ENCODE measurements at regions not wholly inside any gene's neighbourhood (a gene's known extent, or its start where the extent isn't known, plus 50 kb on each side); places are given as distances from the start of the nearest gene placed in this dataset.
A peak's percentile ranks its signal among the peaks of the same experiment; 100 is the strongest.

DNA sequence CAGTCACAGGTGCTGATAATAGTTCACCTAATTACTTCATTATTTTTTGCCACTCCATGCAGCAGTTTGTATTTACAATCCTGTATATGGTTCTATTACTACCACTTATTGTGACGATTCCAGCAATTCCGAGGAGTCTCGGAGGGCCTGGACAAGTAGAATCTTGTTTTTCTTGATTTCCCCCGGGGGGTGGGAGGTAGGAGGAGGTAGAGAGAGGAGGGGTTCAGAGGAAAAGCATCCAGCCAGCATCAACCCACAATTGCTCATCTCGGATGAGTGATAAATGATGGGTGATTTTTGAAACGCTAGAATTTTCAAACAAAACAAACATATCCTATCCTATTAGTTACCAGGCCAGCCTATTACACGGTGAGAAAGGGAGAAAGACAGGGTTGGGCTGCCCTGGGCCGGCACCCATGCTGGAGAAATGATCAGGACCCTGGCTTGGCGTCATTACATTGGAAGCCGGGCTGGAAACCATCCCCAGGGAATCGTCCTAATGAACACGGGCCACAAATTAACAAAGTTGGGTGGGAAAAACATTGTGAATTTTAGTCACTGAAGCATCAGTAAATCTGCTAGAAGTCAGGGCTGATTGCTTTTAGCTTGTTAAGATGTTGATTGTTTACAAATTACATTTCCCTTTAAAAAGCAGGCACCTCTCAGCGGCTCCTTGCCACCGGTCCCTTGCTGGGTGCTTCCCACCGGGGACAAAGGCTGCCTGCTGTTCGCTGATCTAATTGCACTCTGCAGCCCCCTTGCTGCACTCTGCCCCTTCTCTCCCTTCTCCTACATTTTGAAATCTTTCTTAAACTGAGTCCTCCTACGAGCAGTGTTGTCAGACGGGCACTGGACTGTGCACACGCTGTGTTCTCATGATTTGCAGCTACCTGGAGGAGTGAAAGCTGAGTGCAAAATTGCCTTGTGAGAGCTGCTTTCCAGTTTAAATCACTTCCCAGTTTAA, 95.5 kb downstream of the FAM204A start:
- no peaks in the 10 kb centered on the region for H3K36me3 ChIP-seq (ENCODE audit: insufficient read depth, low read length)
- 0 out of 2 replicates have a peak overlapping the region, but pooled peaks have one; percentile 17 for H3K9ac ChIP-seq (ENCODE audit: low read depth, low read length)
- no peaks in the 10 kb centered on the region; the same call in 1 of the 2 replicates for H3K4me1 ChIP-seq (ENCODE audit: insufficient read depth, low read length)
- no peaks in the 10 kb centered on the region for H3K9me3 ChIP-seq (ENCODE audit: control insufficient read depth, insufficient read depth, low read length)

DNA sequence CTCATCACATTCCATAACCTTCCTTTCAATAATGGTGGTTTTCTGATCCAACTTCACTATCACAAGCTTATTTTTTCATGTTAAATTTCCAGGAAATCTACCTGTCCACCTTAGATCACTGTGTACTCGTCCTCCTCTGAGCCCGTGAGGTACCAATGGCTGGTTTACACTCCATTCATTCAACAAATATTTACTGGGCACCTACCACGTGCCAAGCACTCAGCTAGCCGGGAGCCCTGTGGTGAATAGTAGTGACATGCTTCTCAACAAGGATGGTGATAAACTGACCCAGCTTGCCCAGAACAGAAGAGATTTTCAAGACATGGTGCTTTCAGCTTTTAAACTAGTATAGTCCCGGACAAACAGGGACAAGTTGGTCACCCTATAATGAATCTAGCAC, 98.2 kb downstream of the FAM204A start:
- no peaks in the 10 kb centered on the region for H3K9me3 ChIP-seq (ENCODE audit: control insufficient read depth, insufficient read depth, low read length)
- H3K9ac ChIP-seq (ENCODE audit: low read depth, low read length) = no peak overlapping the region
- no peaks in the 10 kb centered on the region for H3K36me3 ChIP-seq (ENCODE audit: insufficient read depth, low read length)
- H3K4me1 ChIP-seq (ENCODE audit: insufficient read depth, low read length) = peaks cover 4% of the 10 kb centered on the region; the same call in 1 of the 2 replicates

DNA sequence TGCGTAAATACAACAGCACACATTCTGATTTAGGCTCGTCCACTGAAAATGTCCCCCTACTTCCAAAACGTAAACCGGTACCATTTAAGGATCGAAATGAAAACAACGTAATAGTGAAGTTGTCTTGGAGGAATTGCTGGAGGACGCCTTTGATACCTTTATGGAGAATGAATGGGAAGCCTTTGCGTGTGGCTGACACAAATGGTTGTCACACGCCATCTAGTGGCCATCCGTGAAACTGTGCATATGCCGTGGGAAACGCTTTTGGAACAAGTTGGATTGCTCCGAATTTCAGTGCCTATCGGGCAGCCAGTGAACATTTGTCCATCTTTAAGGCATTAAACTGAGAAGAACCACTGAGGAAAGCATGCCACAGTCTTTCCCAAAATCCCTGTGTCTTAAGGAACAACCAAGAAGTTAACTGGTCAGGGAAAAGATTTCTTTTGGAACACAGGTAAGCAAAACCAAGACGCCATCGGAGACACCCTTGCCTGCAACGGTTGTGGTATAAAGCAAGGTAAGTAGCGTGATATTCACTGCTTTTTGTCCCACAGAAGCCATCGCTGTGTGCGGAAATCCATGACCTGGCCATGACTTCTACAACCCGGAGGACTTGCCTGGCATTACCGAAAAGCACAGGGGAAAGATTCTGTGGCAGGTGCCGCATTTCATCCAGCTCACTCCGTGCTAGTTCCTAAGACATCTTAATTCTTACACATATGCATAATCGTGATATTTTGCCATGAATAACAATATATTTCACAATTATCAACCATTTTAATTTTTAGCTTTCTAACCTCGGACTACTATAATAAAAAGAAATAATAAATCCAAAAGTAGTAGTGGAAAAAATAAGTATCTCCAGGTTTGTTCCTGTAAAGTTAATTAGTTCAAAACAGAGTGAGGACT, 100.6 kb downstream of the FAM204A start:
- Histone ChIP-seq H3K9me3 (ENCODE audit: control insufficient read depth, insufficient read depth, low read length) (no peaks in the 10 kb centered on the region), H3K36me3 (ENCODE audit: insufficient read depth, low read length) (no peaks in the 10 kb centered on the region), H3K4me1 (ENCODE audit: insufficient read depth, low read length) (peaks cover 5% of the 10 kb centered on the region; the same call in 1 of the 2 replicates), H3K9ac (ENCODE audit: low read depth, low read length) (peak overlapping the region; percentile 39; the same call in 1 of the 2 replicates)

DNA sequence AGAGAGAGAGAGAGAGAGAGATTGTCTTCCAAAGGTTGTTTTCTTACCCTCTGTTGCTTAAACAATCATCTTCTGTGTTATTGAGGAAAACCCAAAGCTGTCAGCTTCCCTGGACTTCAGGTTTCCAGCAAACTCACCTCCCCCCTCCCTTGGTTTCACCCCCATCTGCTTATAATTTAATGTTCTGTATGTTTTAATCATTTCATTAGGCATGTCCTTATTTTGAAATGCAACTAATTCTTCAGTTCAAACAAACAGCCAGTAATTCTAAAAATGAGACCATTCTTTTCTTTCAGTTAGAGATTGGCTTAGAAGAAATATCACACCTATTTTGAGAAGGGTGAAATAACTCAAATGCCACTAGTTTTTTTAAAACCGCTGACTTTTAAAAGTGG, 102.9 kb downstream of the FAM204A start:
- Histone ChIP-seq H3K9ac (ENCODE audit: low read depth, low read length) (no peak overlapping the region), H3K9me3 (ENCODE audit: control insufficient read depth, insufficient read depth, low read length) (no peaks in the 10 kb centered on the region), H3K36me3 (ENCODE audit: insufficient read depth, low read length) (no peaks in the 10 kb centered on the region), H3K4me1 (ENCODE audit: insufficient read depth, low read length) (0 out of 2 replicates have a peak, but pooled peaks cover 5% of the 10 kb centered on the region)

DNA sequence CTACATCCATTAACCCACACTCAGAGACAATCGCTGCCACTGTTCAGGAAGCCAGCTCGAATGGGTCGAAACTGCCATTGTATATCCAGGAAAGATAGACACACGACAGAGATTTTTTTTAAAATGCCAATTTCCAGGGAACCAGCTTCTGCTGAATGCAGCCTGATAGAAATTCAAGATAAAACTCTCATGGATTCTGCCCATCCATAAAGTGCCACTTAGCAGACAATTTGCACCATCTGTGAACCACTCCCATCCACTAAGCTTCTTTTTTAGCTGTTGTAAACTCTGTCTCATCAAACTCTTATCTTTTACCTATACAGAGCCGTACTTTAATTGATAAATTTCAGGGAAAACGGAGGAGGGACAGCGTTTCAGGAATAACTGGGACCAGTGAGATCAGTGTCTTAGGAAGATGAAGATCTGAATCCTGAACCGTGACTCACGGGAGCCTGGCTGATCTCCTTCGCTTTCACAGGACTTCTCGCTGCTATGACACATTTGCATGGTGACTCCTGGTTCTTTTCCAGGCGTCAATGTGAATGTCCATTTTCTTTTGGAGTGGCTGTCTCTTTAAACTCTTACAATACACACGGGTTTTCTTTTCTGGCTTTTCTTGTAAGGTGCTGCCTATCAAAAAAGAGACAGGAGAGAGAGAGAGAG, 103.4 kb downstream of the FAM204A start:
- H3K4me1 ChIP-seq (ENCODE audit: insufficient read depth, low read length) = 0 out of 2 replicates have a peak, but pooled peaks cover 5% of the 10 kb centered on the region
- H3K36me3 ChIP-seq (ENCODE audit: insufficient read depth, low read length) = no peaks in the 10 kb centered on the region
- no peaks in the 10 kb centered on the region for H3K9me3 ChIP-seq (ENCODE audit: control insufficient read depth, insufficient read depth, low read length)
- no peak overlapping the region for H3K9ac ChIP-seq (ENCODE audit: low read depth, low read length)

DNA sequence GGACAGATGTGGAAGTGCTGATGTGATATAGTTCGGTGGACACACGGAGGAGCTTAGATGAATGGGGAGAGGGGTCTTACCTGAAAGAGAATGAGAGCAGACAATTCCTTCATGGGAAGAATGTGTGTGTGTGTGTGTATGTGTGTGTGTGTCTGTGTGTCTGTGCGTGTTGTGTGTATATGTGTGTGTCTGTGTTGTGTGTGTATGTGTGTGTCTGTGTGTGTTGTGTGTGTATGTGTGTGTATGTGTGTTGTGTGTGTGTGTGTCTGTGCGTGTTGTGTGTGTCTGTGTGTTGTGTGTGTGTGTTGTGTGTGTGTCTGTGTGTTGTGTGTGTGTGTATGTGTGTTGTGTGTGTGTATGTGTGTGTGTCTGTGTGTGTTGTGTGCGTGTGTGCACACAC, 104.2 kb downstream of the FAM204A start:
- Histone ChIP-seq H3K36me3 (ENCODE audit: insufficient read depth, low read length) (no peaks in the 10 kb centered on the region), H3K4me1 (ENCODE audit: insufficient read depth, low read length) (0 out of 2 replicates have a peak, but pooled peaks cover 5% of the 10 kb centered on the region), H3K9me3 (ENCODE audit: control insufficient read depth, insufficient read depth, low read length) (no peaks in the 10 kb centered on the region), H3K9ac (ENCODE audit: low read depth, low read length) (no peak overlapping the region)

DNA sequence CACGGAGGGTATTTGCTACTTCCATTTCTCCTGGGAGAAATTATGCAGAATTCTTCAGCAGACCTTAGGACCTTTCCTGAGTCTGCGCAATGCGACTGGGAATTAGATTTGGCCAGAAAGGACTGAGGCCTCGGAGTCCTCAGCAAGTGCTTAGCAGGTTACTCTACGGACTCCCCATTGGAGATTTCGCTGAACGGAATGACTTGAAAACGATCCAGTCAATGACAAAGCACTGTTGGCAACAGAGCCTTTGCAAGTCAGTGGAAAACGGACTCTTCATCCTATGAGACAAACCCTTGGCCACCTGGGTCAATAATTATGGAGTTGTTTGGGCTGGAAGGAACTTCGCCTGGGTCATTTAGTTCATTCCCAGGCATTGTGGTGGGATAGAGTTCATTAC, 107.4 kb downstream of the FAM204A start:
- no peak overlapping the region for H3K9ac ChIP-seq (ENCODE audit: low read depth, low read length)
- no peaks in the 10 kb centered on the region for H3K9me3 ChIP-seq (ENCODE audit: control insufficient read depth, insufficient read depth, low read length)
- no peaks in the 10 kb centered on the region for H3K36me3 ChIP-seq (ENCODE audit: insufficient read depth, low read length)
- H3K4me1 ChIP-seq (ENCODE audit: insufficient read depth, low read length) = 0 out of 2 replicates have a peak, but pooled peaks cover 2% of the 10 kb centered on the region

DNA sequence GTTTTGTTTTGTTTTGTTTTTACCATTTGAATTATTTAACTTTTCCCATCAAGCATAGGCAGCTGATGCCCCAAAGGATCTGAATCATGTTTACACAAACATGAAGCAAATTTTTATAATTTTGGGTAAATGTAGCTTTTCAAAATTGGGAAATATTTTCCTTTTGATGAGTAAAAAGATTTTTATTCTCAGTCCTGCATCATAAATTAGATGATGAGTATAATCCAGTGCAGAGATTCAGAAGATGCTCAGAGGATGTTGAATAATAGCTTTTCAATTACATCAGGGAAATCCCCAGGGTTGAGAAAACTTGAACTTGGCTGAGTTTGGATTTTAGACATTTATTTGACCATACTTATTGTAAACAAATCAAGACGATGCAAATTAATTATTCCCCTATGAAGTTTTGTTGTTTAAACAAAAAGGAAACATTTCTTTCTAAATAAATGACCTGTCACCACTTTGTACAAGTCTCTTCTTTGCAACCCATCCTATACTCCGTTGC, 121.7 kb downstream of the FAM204A start:
- Histone ChIP-seq H3K9ac (ENCODE audit: low read depth, low read length) (no peak overlapping the region), H3K36me3 (ENCODE audit: insufficient read depth, low read length) (no peaks in the 10 kb centered on the region), H3K9me3 (ENCODE audit: control insufficient read depth, insufficient read depth, low read length) (peaks cover 3% of the 10 kb centered on the region; the same call in 1 of the 2 replicates)

DNA sequence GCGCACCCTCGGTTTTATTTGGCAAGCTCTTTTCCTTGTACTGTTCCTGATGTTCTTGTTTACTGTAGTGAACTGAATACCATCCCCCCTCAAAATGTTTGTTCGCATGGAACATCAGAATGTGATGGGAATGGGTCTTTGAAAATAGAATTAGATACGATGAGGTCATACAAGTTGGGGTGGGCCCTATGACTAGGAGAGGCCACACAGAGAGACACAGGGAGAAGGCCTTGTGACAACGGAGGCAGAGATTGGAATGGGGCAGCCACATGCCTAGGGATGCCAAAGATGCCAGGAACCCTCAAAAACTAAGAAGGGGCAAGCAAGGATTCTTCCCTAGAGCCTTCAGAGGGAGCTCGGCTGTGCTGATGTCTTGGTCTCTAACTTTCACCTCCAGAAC, 123.6 kb downstream of the FAM204A start:
- H3K9ac ChIP-seq (ENCODE audit: low read depth, low read length) = no peak overlapping the region

More for the DNA sequence above, 121.7 kb downstream of the FAM204A start:
- 0 out of 2 replicates have a peak, but pooled peaks cover 3% of the 10 kb centered on the region for H3K4me1 ChIP-seq (ENCODE audit: insufficient read depth, low read length)

DNA sequence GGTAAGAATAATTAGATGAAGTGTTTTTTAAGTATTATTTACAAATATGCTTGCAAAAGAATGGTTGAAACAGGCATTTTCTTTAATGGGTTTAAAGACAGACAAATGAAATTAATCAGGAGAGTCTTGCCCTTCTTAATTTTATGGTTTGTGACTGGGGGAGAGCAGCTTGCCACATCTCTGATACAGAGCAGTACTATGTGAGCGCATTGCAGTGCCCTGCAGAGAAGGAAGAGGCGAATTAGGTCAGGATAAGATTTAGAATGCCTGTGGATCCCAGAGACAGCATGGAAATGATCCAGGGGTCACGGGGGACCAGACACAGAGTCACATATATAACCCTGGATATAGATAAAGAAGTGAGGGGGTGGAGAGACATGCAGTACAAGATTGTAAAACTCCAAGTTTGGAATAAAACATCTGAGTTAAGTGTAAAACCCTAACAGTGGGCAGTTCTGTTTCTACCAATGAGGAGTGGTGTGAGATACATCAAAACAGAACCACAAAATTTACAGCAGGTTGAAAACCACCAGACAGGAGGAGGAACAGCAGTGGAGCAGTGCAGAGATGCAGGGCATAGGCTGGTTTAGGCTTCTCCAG, 125.5 kb downstream of the FAM204A start:
- peaks cover 3% of the 10 kb centered on the region; the same call in 1 of the 2 replicates for H3K9me3 ChIP-seq (ENCODE audit: control insufficient read depth, insufficient read depth, low read length)
- H3K9ac ChIP-seq (ENCODE audit: low read depth, low read length) = no peak overlapping the region
- H3K36me3 ChIP-seq (ENCODE audit: insufficient read depth, low read length) = no peaks in the 10 kb centered on the region
- H3K4me1 ChIP-seq (ENCODE audit: insufficient read depth, low read length) = 0 out of 2 replicates have a peak, but pooled peaks cover 3% of the 10 kb centered on the region

More for the DNA sequence above, 123.6 kb downstream of the FAM204A start:
- peaks cover 3% of the 10 kb centered on the region; the same call in 1 of the 2 replicates for H3K9me3 ChIP-seq (ENCODE audit: control insufficient read depth, insufficient read depth, low read length)
- H3K36me3 ChIP-seq (ENCODE audit: insufficient read depth, low read length) = no peaks in the 10 kb centered on the region
- 0 out of 2 replicates have a peak, but pooled peaks cover 3% of the 10 kb centered on the region for H3K4me1 ChIP-seq (ENCODE audit: insufficient read depth, low read length)

DNA sequence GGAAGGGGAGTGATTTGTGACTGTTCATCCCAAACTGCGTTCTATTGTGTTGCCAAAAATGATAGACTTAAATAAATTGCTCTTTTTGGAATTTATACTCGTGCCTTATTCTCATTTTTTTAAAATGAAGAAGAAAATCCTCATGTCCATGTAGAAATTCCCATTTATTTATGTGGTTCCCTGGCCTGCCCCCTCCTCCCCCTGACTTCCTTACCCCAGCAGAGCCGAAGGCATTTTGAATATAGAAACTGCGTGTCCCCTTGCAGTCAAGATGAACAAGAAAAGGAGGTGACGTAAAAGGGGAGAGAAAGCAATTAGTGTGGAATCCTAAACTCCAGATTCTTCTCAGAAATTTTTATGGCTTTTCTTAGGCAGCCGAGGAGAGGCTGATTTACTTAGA, 126.1 kb downstream of the FAM204A start:
- Histone ChIP-seq H3K9ac (ENCODE audit: low read depth, low read length) (no peak overlapping the region), H3K4me1 (ENCODE audit: insufficient read depth, low read length) (0 out of 2 replicates have a peak, but pooled peaks cover 3% of the 10 kb centered on the region), H3K36me3 (ENCODE audit: insufficient read depth, low read length) (no peaks in the 10 kb centered on the region), H3K9me3 (ENCODE audit: control insufficient read depth, insufficient read depth, low read length) (peaks cover 2% of the 10 kb centered on the region; the same call in 1 of the 2 replicates)

DNA sequence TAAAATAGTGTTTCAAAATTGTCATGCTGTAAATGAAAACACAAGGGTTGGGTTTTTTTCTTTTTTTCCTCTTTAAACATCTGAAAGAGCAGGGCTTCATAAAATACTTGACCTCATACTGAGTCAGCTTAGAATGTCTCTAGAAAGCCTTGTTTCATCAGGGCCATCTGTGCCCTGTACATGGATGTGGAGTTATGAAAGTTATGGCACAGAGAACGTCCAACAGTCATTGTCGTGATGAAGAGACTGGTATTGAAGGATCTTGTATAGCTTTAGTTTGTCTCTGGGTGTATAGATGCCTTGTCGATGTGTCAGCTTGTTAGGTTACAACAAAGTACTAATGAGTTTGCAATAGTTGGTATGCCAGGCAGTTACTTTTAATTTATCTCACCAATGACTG, 127.3 kb downstream of the FAM204A start:
- Histone ChIP-seq H3K9ac (ENCODE audit: low read depth, low read length) (no peak overlapping the region), H3K4me1 (ENCODE audit: insufficient read depth, low read length) (0 out of 2 replicates have a peak, but pooled peaks cover 3% of the 10 kb centered on the region), H3K36me3 (ENCODE audit: insufficient read depth, low read length) (no peaks in the 10 kb centered on the region), H3K9me3 (ENCODE audit: control insufficient read depth, insufficient read depth, low read length) (no peaks in the 10 kb centered on the region)

DNA sequence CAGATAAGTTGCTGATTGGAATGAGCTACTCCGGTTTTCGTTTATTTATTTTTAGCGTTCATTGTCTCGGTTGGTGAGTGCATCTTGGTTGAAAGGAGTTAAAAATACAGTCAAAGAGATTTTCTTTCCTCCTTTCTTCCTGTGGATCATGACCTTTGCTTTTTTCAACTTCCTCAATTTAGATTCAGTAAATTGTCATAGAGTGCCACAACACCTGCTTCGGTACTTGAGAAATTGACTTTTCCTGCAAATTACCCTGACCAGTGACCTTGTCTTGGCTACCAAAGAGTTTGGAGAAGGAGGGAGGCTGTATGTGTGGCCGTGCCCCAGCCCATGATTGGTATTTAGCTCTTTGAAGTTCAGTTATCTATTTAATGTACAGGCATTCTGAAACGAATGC, 128.7 kb downstream of the FAM204A start:
- Histone ChIP-seq H3K9ac (ENCODE audit: low read depth, low read length) (no peak overlapping the region), H3K36me3 (ENCODE audit: insufficient read depth, low read length) (no peaks in the 10 kb centered on the region), H3K4me1 (ENCODE audit: insufficient read depth, low read length) (0 out of 2 replicates have a peak, but pooled peaks cover 3% of the 10 kb centered on the region), H3K9me3 (ENCODE audit: control insufficient read depth, insufficient read depth, low read length) (no peaks in the 10 kb centered on the region)

All from ES-I3 (cell line).